ENCODE measurements at regions not wholly inside any gene's neighbourhood (a gene's known extent, or its start where the extent isn't known, plus 50 kb on each side); places are given as distances from the start of the nearest gene placed in this dataset.
"Not testable (repeated sequence)": the region's sequence is repeated elsewhere in the genome, so short reads cannot be mapped to it uniquely, and the experiment has no call there.

- intact Hi-C loops (cut with micrococcal nuclease); H3K4me3 ChIP-seq (ENCODE audit: low read length); H3K27ac ChIP-seq (ENCODE audit: low read length); H3K9me2 ChIP-seq (replicated peaks; ENCODE audit: low read length); H3F3A ChIP-seq (ENCODE audit: low read length, unreplicated experiment); CTCF ChIA-PET; BruUV-seq (replicated peaks); POLR2A ChIA-PET (ENCODE audit: unreplicated experiment); H3K9ac ChIP-seq (ENCODE audit: low read length); H3K4me2 ChIP-seq (ENCODE audit: low read length); H3K36me3 ChIP-seq (ENCODE audit: low read depth, low read length); DNase-seq; H2AFZ ChIP-seq (ENCODE audit: low read length); H4K20me1 ChIP-seq (ENCODE audit: low read length); ATAC-seq; H3K4me1 ChIP-seq (ENCODE audit: insufficient read depth, low read length); H3K27me3 ChIP-seq (ENCODE audit: low read length); H3K79me2 ChIP-seq (ENCODE audit: low read length): not testable (repeated sequence)
- peaks cover 97% of the 10 kb centered on the region for H3K9me3 ChIP-seq (ENCODE audit: low read length)
These were observed 2580.0 kb upstream of the TPTE start for GRCh38 chr21:7941432-7941831.

- H3K79me2 ChIP-seq (ENCODE audit: low read length); H3K9me2 ChIP-seq (replicated peaks; ENCODE audit: low read length); H3K36me3 ChIP-seq (ENCODE audit: low read depth, low read length); H3K27me3 ChIP-seq (ENCODE audit: low read length); H3K4me1 ChIP-seq (ENCODE audit: insufficient read depth, low read length); BruUV-seq (replicated peaks); H4K20me1 ChIP-seq (ENCODE audit: low read length); H2AFZ ChIP-seq (ENCODE audit: low read length); CTCF ChIA-PET; H3F3A ChIP-seq (ENCODE audit: low read length, unreplicated experiment); H3K4me2 ChIP-seq (ENCODE audit: low read length); intact Hi-C loops (cut with micrococcal nuclease); DNase-seq; POLR2A ChIA-PET (ENCODE audit: unreplicated experiment); ATAC-seq; H3K27ac ChIP-seq (ENCODE audit: low read length); H3K4me3 ChIP-seq (ENCODE audit: low read length); H3K9ac ChIP-seq (ENCODE audit: low read length): not testable (repeated sequence)
- H3K9me3 ChIP-seq (ENCODE audit: low read length): peaks cover 97% of the 10 kb centered on the region
These were observed 2579.2 kb upstream of the TPTE start for GRCh38 chr21:7942219-7942618.

GRCh38 chr21:7943534-7943933 lies 2577.8 kb upstream of the TPTE start:
- H3K4me3 ChIP-seq (ENCODE audit: low read length); DNase-seq; H3K36me3 ChIP-seq (ENCODE audit: low read depth, low read length); H4K20me1 ChIP-seq (ENCODE audit: low read length); H3K4me1 ChIP-seq (ENCODE audit: insufficient read depth, low read length); H3K9me2 ChIP-seq (replicated peaks; ENCODE audit: low read length); H3K27me3 ChIP-seq (ENCODE audit: low read length); intact Hi-C loops (cut with micrococcal nuclease); H3K4me2 ChIP-seq (ENCODE audit: low read length); BruUV-seq (replicated peaks); POLR2A ChIA-PET (ENCODE audit: unreplicated experiment); CTCF ChIA-PET; H2AFZ ChIP-seq (ENCODE audit: low read length); H3K27ac ChIP-seq (ENCODE audit: low read length); H3F3A ChIP-seq (ENCODE audit: low read length, unreplicated experiment); H3K79me2 ChIP-seq (ENCODE audit: low read length); H3K9ac ChIP-seq (ENCODE audit: low read length); ATAC-seq: not testable (repeated sequence)
- H3K9me3 ChIP-seq (ENCODE audit: low read length): peaks cover 96% of the 10 kb centered on the region

GRCh38 chr21:7947422-7947821 lies 2574.0 kb upstream of the TPTE start:
- ATAC-seq (no peak), DNase-seq (no peak)
- H3K9me2 ChIP-seq (replicated peaks; ENCODE audit: low read length): no peaks in the 10 kb centered on the region
- H3K9ac ChIP-seq (ENCODE audit: low read length): no peak overlapping the region
- H2AFZ ChIP-seq (ENCODE audit: low read length): no peak overlapping the region
- no peak overlapping the region for H3K4me3 ChIP-seq (ENCODE audit: low read length)
- TF ChIP-seq EZH2 (IDR thresholded peaks at IDR 0.05; ENCODE audit: low read length, unreplicated experiment) (no peak), EZH2phosphoT487 (IDR thresholded peaks at IDR 0.05; ENCODE audit: borderline replicate concordance, low read length) (no peak), CTCF (conservative IDR thresholded peaks at IDR 0.05; ENCODE audit: low read depth, low read length) (no peak)
- intact Hi-C loops (cut with micrococcal nuclease): no loop called here
- H3K4me2 ChIP-seq (ENCODE audit: low read length): no peak overlapping the region
- ChIA-PET CTCF (no interaction called here), POLR2A (ENCODE audit: unreplicated experiment) (no interaction called here)
- H3K9me3 ChIP-seq (ENCODE audit: low read length): peaks cover 97% of the 10 kb centered on the region
- H3K27me3 ChIP-seq (ENCODE audit: low read length): no peaks in the 10 kb centered on the region
- no peaks in the 10 kb centered on the region for H3K4me1 ChIP-seq (ENCODE audit: insufficient read depth, low read length)
- no peak overlapping the region for H3K27ac ChIP-seq (ENCODE audit: low read length)
- H3F3A ChIP-seq (ENCODE audit: low read length, unreplicated experiment): no peaks in the 10 kb centered on the region
- H4K20me1 ChIP-seq (ENCODE audit: low read length): no peaks in the 10 kb centered on the region
- no peaks in the 10 kb centered on the region for H3K36me3 ChIP-seq (ENCODE audit: low read depth, low read length)
- no peaks in the 10 kb centered on the region for H3K79me2 ChIP-seq (ENCODE audit: low read length)
- no TSS peak for BruUV-seq (replicated peaks)

- H3K4me2 ChIP-seq (ENCODE audit: low read length); intact Hi-C loops (cut with micrococcal nuclease); H2AFZ ChIP-seq (ENCODE audit: low read length); H3K9me2 ChIP-seq (replicated peaks; ENCODE audit: low read length); H3K9ac ChIP-seq (ENCODE audit: low read length); H3K4me1 ChIP-seq (ENCODE audit: insufficient read depth, low read length); H3K27me3 ChIP-seq (ENCODE audit: low read length); H3K36me3 ChIP-seq (ENCODE audit: low read depth, low read length); BruUV-seq (replicated peaks); DNase-seq; CTCF ChIA-PET; H4K20me1 ChIP-seq (ENCODE audit: low read length); H3F3A ChIP-seq (ENCODE audit: low read length, unreplicated experiment); H3K79me2 ChIP-seq (ENCODE audit: low read length); ATAC-seq; H3K4me3 ChIP-seq (ENCODE audit: low read length); H3K27ac ChIP-seq (ENCODE audit: low read length); POLR2A ChIA-PET (ENCODE audit: unreplicated experiment): not testable (repeated sequence)
- H3K9me3 ChIP-seq (ENCODE audit: low read length): peaks cover 97% of the 10 kb centered on the region
These were observed 2572.7 kb upstream of the TPTE start for GRCh38 chr21:7948727-7949126.

GRCh38 chr21:7949882-7950281 lies 2571.5 kb upstream of the TPTE start:
- H3K9me2 ChIP-seq (replicated peaks; ENCODE audit: low read length); H3K27ac ChIP-seq (ENCODE audit: low read length); intact Hi-C loops (cut with micrococcal nuclease); H3K27me3 ChIP-seq (ENCODE audit: low read length); H3K79me2 ChIP-seq (ENCODE audit: low read length); H3K36me3 ChIP-seq (ENCODE audit: low read depth, low read length); H3K9ac ChIP-seq (ENCODE audit: low read length); POLR2A ChIA-PET (ENCODE audit: unreplicated experiment); BruUV-seq (replicated peaks); H3K4me2 ChIP-seq (ENCODE audit: low read length); ATAC-seq; H3K4me1 ChIP-seq (ENCODE audit: insufficient read depth, low read length); H3F3A ChIP-seq (ENCODE audit: low read length, unreplicated experiment); DNase-seq; H2AFZ ChIP-seq (ENCODE audit: low read length); H3K4me3 ChIP-seq (ENCODE audit: low read length); CTCF ChIA-PET; H4K20me1 ChIP-seq (ENCODE audit: low read length): not testable (repeated sequence)
- H3K9me3 ChIP-seq (ENCODE audit: low read length): peaks cover 93% of the 10 kb centered on the region

Data from PC-3 (cell line).